ENCODE measurements at regions not wholly inside any gene's neighbourhood (a gene's known extent, or its start where the extent isn't known, plus 50 kb on each side); places are given as distances from the start of the nearest gene placed in this dataset.
"Not testable (repeated sequence)": the region's sequence is repeated elsewhere in the genome, so short reads cannot be mapped to it uniquely, and the experiment has no call there.

- DNase-seq, result no peak
These were observed 89.1 kb upstream of the SMIM30 start for GRCh38 chr7:113207441-113207840.

GRCh38 chr7:113204415-113204814 lies 86.1 kb upstream of the SMIM30 start:
- no peak for DNase-seq

GRCh38 chr7:113202284-113202683 lies 83.9 kb upstream of the SMIM30 start:
- no peak for DNase-seq

- DNase-seq, result no peak
These were observed 81.9 kb upstream of the SMIM30 start for GRCh38 chr7:113200281-113200680.

- no peak for DNase-seq
These were observed 81.5 kb upstream of the SMIM30 start for GRCh38 chr7:113199841-113200240.

GRCh38 chr7:113199136-113199535 lies 80.8 kb upstream of the SMIM30 start:
- peak; percentile 16 for DNase-seq

- no peak for DNase-seq
These were observed 79.9 kb upstream of the SMIM30 start for GRCh38 chr7:113198226-113198625.

- DNase-seq, result no peak
These were observed 78.9 kb upstream of the SMIM30 start for GRCh38 chr7:113197274-113197673.

GRCh38 chr7:113188396-113188795 lies 70.0 kb upstream of the SMIM30 start:
- DNase-seq, result no peak

- DNase-seq, result no peak
These were observed 61.0 kb upstream of the SMIM30 start for GRCh38 chr7:113179313-113179712.

GRCh38 chr7:113176836-113177235 lies 58.5 kb upstream of the SMIM30 start:
- no peak for DNase-seq

- DNase-seq, result not testable (repeated sequence)
These were observed 57.8 kb upstream of the SMIM30 start for GRCh38 chr7:113176180-113176579.

- DNase-seq, result no peak
These were observed 57.3 kb upstream of the SMIM30 start for GRCh38 chr7:113175525-113176104.

GRCh38 chr7:113172726-113173125 lies 54.4 kb upstream of the SMIM30 start:
- no peak for DNase-seq

- no peak for DNase-seq
These were observed 52.2 kb upstream of the SMIM30 start for GRCh38 chr7:113170591-113170990.
